ENCODE measurements at regions not wholly inside any gene's neighbourhood (a gene's known extent, or its start where the extent isn't known, plus 50 kb on each side); places are given as distances from the start of the nearest gene placed in this dataset.

- no peak for TF ChIP-seq CTCF (IDR thresholded peaks at IDR 0.05 in 4 of 5, conservative IDR thresholded peaks at IDR 0.05 in 1 of 5)
- TF ChIP-seq POLR2A (IDR thresholded peaks at IDR 0.05), result no peak
Observed at GRCh38 chr4:177759729-177760128, 317.5 kb upstream of the AGA start.

Data from gastrocnemius medialis (tissue), 4 donors.